GM21367 (cell line): ENCODE measurements at regions not wholly inside any gene's neighbourhood (a gene's known extent, or its start where the extent isn't known, plus 50 kb on each side); places are given as distances from the start of the nearest gene placed in this dataset.
"Not testable (repeated sequence)": the region's sequence is repeated elsewhere in the genome, so short reads cannot be mapped to it uniquely, and the experiment has no call there.

ENCODE experiments used
- ATAC-seq: cut with Tn5 transposase; IDR thresholded peaks from one replicate; pipeline ENCODE4 v1.9.1; 2021; ENCODE audit not compliant: unreplicated experiment

DNA sequence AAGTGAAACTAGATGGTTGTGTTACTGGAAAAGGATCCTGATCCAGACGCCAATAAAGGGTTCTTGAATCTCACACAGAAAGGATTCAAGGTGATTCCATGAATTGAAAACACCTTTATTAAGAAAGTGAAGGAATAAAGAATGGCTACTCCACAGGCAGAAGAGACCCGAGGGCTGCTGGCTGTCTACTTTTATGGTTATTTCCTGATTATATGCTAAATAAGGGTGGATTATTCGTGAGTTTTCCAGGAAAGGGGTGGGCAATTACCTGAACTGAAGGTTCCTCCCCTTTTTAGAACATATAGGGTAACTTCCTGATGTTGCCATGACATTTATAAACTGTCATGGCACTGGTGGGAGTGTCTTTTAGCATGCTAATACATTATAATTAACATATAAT, 50.9 kb upstream of the WARS2 start:
- no peak for ATAC-seq

DNA sequence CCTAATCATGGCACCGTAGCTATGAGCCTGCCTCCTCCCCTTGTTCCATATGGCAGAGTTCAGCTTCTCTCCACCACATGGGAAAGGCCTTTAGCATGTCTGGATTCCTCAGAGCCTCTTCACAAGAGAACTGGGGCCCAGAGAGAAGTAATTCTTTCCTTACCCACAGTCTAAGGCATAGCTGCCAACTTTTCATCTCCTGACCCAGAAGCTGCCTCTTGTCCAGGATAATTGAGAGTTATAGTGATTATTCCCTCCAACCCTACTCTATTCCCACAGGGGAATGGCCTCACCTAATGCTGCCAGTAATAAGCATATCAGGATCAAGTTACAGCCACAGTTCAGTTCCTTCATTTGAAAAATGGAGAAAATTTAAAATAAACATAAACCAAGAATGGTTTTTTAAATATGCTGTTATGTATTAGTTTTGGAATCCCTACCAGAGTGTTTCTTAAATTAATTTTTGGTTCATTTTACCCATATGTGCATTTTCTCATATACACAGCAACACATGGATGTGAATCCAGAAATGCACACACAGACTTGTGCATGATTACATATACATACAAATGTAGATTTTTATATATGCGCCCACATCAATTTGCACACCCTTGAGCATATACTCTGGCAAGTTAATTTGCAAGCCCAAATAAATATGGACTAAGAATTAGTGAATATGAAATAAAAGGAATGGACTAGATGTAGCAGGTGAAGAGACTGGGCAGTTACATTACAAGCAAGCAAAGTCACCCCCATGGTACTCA, 63.9 kb upstream of the WARS2 start:
- ATAC-seq = no peak

DNA sequence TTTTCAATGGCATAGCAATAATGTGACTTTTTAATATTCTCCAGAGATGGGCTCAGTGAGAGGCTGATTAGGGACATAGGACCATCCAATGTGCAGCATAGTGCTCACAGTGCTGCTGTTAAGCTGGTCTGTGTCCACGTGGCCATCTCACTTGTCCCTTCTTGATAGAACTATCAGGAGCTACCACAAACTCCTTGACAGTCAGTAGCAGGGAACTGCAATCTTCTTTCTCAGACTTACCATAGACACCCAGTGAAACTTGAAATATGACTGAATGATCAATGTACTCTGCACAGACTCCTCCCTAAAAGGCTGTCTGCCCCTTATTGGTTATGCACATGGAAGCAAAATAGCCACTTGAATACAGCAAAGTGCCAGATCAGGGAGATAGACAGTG, 64.5 kb upstream of the WARS2 start:
- no peak for ATAC-seq

DNA sequence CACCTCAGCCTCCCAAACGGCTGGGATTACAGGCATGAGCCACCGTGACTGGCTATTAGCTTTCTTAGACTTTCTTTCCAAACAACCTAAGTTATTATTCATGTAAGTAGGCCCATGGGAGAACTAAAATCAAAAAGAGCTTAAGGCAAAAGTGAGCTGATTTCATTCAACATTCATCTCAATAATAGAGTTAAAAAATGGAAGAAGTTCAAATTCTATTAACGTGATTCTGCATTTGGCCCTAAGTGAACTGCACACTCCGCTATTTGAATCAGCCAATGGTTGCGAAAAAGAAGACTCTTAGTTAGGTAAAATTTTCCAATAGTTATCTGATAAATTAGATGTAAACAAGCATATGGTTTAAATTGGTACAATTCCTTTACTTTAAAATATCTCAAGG, 68.6 kb upstream of the WARS2 start:
- no peak for ATAC-seq

DNA sequence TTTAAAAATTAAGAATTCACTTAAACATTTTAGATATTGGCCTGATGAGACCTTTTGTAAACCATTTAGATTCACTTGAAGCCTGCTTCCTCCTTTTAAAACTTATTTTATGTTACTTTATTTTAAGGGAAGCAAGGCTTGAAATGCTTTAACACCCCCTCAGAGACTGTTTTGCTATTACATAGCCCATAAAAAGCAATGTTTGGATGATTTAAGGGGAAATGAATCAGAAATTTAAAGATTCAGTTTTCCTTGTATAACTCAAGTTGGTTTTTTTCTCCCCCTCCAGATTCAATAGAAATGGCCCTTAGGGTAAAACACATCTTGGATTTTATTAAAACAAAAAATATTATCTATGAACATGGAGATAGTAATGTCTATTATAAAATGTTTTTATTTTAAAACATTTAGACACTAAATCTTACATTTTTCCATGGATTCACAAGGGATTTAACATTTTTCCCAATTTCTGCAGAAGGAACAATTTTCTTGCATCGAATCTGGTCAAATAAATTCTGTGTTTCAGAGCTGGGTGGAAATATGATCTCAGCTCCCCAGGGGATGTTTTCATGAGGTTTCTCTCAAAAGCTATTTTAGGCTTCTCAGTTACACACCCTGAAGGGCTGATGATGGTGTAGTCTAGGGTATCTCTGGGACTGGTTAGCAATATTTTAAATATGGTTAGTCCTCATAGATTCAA, 69.3 kb upstream of the WARS2 start:
- no peak for ATAC-seq

DNA sequence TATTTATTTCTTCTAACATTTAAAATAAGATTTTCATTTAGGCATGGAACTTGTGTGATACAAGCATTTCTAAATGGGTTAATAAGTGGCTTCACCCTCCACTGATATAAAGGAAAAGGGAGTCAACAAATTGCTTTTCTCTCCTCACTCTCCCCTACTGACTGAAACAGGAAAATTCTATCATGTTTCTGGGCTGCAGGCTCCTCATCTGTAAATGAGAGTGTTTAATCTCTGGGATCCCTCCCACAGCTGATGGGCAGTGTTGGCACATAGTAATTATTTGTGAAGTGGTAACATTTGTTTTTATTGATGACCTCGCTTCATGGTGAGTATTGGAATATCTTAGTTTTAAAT, 69.8 kb upstream of the WARS2 start:
- ATAC-seq = no peak

DNA sequence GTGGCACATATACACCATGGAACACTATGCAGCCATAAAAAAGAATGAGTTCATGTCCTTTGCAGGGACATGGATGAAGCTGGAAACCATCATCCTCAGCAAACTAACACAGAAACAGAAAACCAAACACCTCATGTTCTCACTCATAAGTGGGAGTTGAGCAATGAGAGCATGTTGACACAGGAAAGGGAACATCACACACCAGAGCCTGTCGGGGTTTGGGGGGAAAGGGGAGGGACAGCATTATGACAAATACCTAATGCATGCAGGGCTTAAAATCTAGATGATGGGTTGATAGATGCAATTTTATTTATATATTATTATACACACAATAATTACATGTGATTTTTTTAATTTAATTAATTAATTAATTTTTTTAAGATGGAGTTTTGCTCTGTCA, 72.8 kb upstream of the WARS2 start:
- ATAC-seq = not testable (repeated sequence)

DNA sequence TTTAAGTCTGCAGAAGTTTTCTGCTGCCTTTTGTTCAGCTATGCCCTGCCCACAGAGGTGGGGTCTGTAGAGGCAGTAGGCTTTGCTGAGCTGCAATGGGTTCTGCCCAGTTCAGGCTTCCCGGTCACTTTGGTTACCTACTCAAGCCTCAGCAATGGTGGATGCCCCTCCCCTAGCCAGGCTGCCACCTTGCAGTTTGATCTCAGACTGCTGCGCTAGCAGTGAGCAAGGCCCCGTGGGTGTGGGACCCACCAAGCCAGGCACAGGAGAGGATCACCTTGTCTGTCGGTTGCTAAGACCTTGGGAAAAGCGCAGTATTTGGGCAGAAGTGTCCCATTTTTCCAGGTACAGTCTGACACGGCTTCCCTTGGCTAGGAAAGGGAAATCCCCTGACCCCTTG, 74.5 kb upstream of the WARS2 start:
- not testable (repeated sequence) for ATAC-seq

DNA sequence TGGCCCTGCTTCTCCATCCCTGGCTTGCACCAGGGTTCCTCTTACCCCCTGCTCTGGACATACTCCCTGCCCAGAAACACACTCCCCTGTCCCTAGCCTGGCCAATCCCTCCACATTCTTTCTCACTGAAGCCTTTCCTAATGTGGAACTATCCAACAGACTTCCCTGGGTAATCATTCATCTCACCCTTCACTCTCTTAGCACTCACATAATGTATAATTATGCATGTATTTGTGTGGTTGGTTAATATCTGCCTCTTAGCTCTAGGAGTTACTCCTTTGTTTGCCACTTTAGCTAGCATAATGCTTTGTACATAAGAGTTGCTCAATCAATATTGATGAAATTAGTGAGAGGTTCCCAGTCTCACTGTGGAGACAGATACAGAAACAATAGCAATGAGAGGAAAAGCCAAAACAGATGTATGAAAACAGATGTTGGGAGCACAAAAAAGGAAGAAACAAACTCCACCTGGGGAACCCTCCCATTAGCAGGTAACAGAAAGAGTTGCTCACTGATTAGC, 76.9 kb upstream of the WARS2 start:
- no peak for ATAC-seq

DNA sequence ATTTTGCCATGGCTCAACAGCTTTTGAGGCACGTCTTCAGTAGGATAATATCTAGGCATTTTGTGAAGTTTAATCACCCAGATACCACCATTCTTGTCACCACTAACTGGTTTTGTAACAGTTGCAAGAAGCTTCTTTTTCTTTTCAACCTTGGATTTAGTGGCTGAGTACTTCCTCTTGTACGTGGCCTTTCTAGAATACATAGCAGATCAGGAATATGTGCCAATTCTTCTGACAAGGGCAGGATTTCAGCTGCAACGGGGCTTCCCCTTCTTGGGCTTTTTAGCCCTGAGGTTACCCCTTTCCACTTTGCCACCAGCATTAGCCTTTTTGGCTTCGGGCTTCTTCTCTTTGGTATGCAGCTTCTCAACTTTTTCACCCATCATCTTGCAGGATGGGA, 79.3 kb upstream of the WARS2 start:
- no peak for ATAC-seq

DNA sequence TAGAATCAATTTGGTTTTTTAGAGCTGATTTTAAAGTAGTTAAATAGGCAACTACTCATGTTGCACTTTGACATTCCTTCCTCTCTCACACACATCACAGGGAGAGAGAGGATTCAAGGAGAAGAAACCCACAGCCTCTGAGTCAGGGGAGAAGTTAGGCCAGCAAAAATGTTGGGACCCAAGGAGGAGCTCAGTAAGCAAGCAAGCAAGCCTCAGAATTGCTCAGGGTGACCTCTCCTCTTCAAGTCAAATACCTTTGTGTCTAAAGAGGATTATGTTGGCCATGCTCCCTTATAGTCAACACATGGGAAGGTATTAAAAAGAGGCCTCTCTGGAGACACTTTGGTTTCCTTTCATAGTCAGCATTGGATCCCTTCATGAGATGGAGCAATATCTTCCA, 80.5 kb upstream of the WARS2 start:
- no peak for ATAC-seq

DNA sequence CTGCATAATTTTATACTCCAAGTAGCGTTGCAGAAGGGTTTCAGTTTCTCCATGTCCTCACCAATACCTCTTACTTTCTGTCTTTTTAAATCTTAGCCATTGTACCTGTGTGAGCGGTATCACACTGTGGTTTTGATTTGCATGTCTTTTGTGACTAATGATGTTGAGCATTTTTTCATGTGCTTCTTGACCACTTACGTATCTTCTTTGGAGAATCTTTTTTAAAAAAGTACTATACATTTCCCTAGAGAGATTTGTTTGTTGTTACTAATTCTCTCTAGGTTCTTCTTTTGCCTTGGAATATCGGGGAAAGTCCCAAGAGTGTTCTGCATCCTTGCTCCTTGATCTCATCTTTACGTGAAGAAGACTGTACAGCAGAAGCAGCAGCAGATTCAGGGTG, 81.8 kb upstream of the WARS2 start:
- ATAC-seq = no peak

DNA sequence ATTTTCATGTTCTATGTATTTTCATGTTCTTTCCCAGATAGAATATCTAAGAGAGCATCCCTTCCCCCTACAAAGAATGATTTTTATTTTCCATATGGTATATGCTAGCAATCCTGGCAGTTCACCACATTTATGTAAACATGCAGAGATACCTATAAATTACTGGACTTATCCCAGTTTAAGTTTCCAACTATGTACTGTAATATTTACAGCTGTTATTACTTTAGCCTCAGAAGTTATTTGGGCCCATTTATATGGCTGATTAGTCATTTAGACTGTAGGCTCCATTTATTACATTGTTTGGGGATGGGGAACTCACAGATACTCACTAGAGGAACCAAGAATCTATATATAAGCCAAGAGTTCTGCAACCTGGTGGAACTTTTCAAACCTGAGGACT, 84.8 kb upstream of the WARS2 start:
- ATAC-seq = no peak

DNA sequence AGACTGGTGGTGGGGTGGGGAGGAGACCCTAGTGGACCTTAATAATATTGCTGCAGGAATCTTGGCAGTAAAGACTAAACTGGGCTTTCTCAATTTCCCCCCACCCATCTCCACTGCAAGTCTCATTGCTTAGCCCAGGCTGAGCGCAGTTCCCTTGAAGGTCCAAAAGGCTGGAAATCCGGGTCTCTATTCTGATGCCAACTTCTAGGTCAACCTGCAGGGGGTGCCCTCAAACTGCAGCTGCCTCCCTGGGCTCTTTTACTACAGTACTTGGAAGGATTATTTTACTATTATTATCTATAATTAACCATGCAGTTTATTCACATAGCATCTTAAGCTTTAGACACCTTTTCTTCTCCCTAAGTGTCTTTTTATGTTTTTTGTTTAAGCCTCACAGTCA, 85.4 kb upstream of the WARS2 start:
- no peak for ATAC-seq

DNA sequence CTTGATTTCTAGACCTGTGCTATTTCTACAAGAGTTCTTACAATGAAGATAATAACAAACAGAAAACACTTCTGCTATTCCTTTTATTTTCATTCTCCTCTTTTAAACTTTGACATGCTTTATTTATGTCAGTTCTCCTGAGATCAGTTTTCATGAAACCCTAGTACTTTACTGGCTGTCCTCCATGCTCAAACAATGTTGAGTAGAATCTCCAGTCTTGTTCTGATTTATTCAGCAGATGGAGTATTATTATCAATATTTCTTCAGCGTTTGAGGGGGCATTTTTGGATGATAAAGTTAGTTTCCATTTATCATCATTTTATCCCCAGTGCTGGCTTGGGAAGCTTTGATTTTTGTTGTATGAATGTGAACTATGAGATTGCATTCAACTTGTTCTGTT, 85.9 kb upstream of the WARS2 start:
- no peak for ATAC-seq

DNA sequence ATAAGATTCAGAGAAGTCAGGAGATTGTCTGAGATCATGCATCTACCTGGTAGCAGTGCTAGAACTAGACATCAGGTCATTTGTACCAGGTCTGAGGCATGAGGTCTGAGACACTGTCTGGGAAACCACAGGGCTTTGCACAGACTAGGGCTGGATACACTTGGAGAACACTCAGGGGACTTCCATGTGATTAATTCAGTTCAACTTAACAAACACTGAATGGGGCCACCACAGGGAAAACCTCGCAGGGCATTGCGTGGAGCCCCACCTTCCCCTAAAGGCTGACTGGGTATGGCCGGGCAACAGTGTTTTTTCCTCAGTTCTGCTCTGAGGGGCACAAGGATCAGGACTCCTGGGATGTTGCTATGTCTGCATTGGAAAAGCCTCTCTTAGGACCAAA, 86.5 kb upstream of the WARS2 start:
- ATAC-seq = no peak

DNA sequence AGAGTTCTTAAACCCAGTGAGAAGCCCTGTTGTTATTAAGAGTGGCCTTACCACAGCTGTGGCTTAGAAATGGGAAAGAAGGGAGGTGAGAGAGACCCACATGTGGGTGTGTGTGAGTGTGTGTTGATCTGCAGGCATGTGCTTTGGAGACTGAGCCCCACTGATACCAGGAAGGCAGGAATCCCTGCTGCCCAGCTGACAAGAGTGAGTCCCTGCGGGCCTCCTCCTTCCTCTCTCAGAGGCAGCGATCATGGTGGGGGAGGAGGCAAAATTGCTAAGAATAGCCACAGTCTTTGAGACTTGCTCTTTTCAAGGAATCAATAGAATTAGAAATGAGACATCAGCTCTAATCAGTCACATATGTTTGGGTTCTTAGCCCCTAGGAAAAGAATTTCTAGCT, 87.0 kb upstream of the WARS2 start:
- no peak for ATAC-seq

DNA sequence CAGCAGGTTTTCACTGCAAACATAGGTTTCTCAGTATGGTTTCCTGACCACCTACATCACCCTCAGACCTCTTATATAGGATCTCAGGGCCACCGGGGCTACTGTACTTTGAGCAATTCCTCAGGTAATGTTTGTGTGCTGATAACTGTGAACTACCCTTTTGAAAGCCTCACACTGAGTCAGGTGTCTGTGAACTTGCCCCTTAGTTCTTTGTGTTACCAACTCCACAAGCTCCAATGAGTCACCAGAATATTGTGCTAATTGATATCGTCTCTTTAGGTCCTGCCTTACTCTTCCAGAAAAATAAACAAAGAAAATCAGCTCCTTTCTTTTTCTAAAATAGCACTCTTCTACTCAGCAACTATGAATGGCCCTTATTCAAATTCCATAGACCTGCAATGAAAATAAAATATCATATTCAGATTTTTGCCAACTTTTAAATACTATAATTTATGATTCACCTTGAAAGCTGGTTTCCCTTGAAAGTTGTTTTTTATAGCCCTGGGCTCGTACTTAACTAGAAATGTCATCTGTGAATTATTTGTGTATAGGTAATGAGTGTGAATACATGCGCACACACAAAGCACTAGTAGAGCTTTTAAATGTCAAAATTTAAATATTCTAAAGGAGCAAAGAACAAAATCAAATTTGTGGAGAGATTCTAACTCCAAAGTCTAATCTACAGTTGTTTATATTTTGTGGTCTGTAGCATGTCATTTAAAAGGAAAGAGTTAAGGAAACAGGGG, 88.1 kb upstream of the WARS2 start:
- no peak for ATAC-seq

DNA sequence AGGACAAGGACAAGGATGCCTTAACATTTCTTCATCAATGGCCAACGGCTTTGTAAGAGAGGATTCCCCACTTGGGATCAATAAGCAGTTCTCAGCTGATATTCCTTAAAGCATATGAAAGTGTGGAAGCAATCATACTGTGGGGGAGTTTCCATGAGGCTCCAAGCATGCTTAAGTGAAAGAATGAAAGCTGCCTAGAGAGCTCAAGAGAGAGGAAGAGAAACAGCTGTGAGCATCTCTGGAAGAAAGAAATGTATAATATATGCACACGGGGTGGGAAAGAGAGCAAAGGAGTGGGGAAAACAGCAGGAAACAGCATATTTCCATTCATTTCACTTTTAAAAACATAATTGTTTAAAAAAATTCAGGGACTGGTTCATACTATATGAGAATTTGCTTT, 94.7 kb upstream of the WARS2 start:
- ATAC-seq = no peak

DNA sequence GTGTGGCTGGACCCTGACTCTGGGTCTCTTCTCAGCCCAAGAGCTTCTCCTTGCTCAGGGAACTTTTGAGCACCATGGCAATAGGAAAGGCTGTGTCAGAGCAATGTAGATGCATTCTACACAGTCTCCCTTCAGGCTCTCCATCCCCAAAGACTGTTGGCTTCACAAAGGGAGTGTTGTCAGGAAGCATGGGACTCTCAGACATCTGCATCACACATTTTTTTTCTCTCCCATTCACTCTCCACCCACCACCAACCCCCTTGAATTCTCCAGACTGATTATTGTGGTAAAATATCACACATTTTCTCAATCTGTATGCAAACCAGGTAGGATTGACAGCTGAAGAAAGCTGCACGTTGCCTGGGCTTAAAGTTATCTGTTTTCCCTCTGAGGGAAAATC, 105.4 kb upstream of the WARS2 start:
- no peak for ATAC-seq

DNA sequence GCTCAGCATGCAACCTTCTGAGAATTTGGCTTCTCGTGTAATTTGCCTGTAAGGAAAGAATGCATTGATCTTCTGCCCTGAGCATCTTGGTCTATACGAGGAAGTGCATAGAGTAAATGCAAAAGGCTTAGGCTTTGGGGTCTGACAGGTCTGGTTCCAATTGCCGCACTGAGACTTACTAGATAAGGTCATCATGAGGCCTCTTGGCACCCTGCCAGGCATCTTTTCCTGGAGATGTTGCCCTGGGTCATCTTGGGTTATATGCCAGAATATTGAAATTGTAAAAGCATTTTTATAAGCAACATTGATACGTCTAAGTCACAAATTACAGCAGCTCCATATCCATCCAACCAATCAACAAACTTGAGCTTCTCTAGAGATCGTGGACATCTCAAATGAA, 108.8 kb upstream of the WARS2 start:
- ATAC-seq = no peak

DNA sequence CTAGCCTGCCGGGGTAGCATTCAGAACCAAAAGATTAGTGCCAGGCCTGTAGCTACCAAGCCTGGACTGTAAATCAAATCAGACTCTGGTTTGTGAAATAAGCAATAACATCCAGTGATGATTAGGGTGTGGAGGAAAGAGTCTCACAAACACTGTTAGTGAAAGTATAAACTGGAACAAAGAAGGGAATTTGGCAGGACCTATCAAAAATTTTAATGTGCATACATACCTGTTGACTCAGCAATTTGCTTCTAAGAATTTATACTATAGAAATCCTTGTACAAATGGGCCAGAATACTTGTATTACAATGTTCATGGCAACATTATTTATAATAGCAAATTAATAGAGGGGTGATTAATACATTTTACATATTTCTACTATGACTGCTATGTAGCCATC, 109.8 kb upstream of the WARS2 start:
- no peak for ATAC-seq
